HG03432 (cell line): ENCODE measurements at regions not wholly inside any gene's neighbourhood (a gene's known extent, or its start where the extent isn't known, plus 50 kb on each side); places are given as distances from the start of the nearest gene placed in this dataset.

Source experiments
- ATAC-seq: cut with Tn5 transposase; IDR thresholded peaks from one replicate; pipeline ENCODE4 v1.9.1; 2021; ENCODE audit warnings: mild to moderate bottlenecking, moderate library complexity; ENCODE audit not compliant: unreplicated experiment

- no peak for ATAC-seq
Observed at GRCh38 chr6:148186916-148187315, 155.7 kb upstream of the SASH1 start.

- no peak for ATAC-seq
Observed at GRCh38 chr6:148192310-148192709, 150.3 kb upstream of the SASH1 start.

DNA sequence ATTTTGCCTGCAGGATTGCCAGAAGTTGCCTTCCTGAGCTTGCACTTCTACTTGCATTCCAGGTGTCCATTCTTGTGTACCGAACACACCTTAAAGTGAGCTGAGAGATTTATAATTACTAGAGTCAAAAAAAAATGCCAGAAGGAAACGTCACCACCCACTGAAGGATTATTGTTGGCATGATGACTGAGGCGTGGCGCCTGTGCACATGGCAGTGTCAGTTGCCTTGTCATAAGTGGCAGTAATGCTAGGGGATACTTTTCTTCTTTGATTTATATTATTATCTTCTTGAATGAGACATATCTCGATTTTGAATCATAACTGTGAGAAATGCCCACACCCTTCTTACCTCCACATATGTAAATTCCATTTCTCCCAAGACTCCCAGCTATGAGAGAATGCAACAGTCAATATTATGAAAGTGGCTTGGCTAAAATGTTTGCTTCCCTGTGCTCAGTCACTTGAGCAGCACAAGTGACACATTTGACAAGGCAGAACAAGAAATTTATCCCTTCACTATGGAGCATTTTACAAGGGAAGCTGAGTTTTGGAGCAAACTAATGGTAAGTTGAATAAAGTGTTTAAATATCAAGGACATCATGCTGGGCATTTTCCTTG, 149.5 kb upstream of the SASH1 start:
- no peak for ATAC-seq

- no peak for ATAC-seq
Observed at GRCh38 chr6:148195511-148195910, 147.1 kb upstream of the SASH1 start.

GRCh38 chr6:148199584-148199983, 143.1 kb upstream of the SASH1 start:
- no peak for ATAC-seq

DNA sequence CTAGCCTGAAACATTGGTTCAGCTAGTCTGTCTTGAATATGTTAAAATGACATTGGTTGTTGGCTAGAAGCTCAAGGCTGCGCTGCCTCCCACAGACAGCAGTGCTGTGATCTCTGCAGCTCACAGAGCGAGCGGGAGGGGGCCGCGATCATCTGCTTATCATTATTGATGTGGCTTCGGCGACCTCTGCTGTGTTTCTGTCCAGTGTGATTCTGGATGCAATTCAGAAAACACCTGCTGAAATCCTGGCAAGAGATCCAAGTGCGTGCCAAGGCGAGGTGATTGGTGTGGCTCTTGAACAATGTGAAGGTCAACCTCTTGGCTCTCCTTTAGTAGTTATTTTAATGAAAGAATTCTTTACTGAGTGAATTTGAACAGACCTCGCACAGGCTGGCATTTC, 142.3 kb upstream of the SASH1 start:
- ATAC-seq: no peak

- ATAC-seq: no peak
Observed at GRCh38 chr6:148200781-148201180, 141.9 kb upstream of the SASH1 start.

DNA sequence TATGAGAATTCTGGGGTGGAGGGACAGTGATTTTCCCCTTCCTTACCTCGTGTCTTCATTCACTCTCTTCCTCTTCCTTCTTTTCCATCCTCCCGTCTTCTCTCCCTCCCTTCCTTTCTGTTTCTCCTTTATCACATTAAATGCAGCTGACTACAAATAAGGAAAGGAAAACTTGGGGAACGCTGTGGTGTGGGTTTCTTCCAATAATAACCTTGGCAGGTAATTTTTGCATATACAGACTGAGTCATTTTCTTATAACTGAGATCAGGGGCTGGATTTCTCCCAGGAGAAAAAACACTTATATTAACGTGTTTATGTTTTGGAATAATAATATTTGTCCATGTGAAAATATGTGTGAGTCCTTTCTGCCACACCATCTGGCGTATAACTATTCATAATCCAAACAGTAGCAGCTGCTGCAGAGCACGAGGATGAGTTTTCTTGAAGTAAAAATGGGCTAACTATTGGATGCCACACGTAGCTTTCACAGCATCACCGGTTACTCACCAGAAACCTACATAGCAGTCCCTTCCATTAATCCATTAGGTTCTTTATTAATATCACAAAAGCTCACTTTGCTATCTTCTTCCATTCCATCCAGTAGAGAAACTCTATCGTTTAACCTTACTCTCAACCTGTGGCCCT, 139.2 kb upstream of the SASH1 start:
- ATAC-seq: no peak

- peak; percentile 99 for ATAC-seq
Observed at GRCh38 chr6:148203970-148204369, 138.7 kb upstream of the SASH1 start.

DNA sequence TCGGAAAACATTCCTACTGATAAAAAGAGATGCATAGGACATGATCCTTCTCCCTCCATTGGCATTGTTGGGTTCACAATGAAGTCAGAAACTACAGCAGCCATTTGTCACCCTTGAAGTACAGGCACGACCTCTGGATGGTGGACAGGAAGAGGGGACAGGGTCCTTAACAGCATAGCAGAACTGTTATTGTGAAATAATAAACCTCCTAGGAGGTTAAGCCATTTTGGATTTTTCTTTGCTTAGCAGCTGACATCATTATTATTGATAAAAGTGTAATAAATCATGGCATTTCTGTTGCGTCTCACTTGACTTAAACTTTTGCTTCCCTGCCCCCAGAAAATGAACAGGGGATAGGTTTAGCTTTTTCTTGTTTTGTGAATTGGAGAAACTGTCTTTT, 134.3 kb upstream of the SASH1 start:
- ATAC-seq: no peak

- ATAC-seq: no peak
Observed at GRCh38 chr6:148211777-148212324, 130.8 kb upstream of the SASH1 start.

DNA sequence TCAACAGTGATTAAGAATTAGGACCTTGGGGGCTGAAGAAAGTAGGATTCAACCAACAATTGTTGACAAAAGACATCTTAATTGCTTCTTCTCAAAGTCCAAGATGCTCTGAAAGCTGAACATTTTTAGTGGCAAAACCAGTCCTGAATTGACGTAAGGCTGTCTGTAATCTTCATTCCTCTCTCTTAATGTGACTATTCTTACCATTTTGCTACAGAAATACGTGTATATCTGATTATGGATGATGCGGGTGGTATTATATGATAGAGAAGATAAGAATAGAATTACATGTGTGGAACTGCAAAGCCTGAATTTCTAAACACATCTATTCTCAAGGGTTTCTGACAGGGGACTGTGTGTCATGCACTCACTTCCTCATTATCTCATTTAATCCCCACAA, 130.3 kb upstream of the SASH1 start:
- no peak for ATAC-seq

GRCh38 chr6:148213366-148213765, 129.3 kb upstream of the SASH1 start:
- ATAC-seq: no peak

DNA sequence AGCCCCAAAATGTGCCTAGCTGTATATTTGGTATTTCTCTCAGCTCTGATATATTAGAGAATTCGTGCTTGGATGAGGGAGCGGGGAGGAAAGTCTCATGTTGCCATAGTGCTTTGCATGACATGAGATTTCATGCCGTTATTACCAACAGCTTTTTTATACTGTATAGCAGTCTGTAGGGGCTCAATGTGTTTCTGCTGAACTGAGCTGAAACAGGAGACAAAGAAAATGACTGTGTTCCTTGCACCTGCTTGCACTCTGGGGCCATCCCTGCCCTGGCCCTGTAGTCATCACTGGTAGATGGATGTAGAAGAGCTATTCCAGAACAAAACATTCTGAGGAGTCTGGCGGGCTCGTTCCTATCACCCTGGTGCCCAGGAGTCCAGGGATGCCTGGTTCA, 128.0 kb upstream of the SASH1 start:
- no peak for ATAC-seq

- ATAC-seq: no peak
Observed at GRCh38 chr6:148217051-148217450, 125.6 kb upstream of the SASH1 start.

- no peak for ATAC-seq
Observed at GRCh38 chr6:148217921-148218320, 124.7 kb upstream of the SASH1 start.

DNA sequence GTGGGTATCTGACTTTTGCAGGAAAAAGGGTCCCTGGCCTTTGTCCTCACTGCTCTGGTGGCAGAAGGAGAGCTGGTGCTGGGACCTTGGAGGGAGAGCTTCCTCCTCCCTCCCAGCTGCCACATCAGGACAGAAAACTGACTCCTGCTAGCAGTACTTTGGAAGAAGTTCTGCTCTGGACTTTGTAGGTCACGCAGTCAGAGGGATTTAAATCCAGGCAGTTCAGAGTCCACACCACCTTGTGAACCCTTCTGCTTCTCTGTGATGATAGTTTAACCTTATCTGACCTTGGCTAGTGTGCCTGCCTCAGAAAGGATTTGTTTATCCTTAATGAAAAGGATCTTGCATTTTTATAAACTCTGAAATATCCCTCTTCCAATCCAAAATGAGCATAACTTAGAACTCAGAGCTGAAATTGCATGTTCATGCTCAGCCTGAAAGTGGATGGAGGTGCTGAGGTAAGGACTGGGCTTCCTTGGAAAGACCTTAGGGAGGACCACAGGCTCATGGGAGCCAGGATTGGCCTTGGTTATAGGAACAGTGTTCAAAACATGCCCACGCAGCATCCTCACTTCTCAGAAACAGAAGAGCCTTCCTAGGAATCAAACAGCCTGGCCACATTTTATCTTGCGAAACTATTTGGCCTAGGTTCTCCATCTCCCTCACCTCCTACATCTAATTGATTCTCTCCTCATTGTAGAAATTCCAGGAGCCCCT, 123.9 kb upstream of the SASH1 start:
- ATAC-seq: no peak

DNA sequence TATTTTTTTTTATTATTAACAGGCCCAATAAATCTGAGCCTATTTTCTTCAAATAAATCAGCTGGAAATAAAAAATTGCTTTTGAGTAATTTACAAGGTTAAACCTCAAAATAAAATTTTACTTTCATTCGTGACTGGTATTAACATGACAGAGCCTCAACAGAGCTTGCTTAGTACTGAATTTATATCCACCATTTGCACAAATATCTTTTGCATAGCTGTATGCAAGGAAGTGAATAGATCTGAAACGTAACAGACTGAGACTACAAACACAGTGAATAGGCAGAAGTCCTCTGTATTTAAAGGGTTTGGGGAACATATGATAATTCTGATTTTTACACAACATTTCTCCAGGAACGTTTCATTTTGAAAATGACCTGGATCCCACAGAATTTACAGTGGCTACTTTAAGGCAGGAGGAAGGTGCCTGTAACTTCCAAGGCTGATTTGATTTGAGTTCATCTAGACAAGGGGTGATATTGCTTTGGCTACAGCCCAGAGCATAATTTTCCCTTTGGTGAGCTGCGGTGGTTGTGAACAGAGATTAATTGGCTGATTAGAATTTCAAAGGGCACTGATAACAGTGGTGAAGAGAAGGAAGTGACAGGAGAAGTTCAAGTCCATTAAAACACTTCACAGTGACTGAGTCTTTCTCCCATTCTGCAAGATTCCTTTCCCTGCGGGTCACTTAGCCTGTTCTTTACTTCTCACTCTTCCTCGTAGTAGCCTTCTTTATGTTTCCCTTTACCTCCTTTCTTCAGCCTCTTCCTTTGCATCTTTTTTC, 121.2 kb upstream of the SASH1 start:
- ATAC-seq: no peak

DNA sequence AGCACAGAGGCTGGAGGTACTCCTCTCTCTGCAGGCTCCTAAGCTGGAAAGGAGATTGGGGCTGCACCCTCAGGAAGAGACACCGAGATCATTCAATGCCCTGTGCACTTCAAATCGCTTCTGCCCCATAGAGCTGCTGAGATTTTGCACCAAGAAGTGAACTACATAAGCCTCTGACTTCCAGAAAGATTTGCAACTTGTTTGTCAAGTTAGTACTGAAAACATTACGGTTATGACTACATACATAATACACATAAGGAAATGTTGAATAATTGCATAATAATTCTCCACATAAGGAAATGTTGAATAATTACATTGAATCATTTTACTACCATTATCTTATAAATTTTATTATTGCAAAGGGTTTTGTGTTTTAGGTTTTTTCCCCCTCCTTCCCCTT, 120.3 kb upstream of the SASH1 start:
- ATAC-seq: no peak

- ATAC-seq: no peak
Observed at GRCh38 chr6:148222846-148223245, 119.8 kb upstream of the SASH1 start.

DNA sequence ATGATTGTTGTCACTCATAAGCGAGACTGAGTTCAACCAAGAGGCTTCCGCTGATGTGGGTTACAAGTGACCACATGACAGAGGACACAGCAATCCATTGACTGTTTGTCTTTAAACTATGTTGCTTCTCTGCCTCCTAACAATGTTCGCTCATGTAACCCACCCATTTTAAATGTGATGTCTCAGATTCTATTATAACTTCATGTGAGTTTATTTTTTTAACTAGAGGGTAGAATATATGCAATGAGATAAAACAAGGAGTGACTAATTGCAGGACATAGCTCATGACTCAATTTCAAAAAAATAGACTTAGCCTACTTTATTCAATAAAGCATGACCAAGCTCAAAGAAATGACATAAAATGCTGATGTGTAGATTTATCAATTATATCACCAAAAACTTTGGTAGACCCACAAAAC, 119.2 kb upstream of the SASH1 start:
- no peak for ATAC-seq
